ENCODE measurements at regions not wholly inside any gene's neighbourhood (a gene's known extent, or its start where the extent isn't known, plus 50 kb on each side); places are given as distances from the start of the nearest gene placed in this dataset.
"Not testable (repeated sequence)": the region's sequence is repeated elsewhere in the genome, so short reads cannot be mapped to it uniquely, and the experiment has no call there.

GRCh38 chrX:9390121-9390520 lies 74.7 kb upstream of the TBL1X start:
- no peak for FAIRE-seq

- FAIRE-seq = no peak
Measured at GRCh38 chrX:9390693-9391368, 74.0 kb upstream of the TBL1X start.

- FAIRE-seq = no peak
Measured at GRCh38 chrX:9392445-9392844, 72.4 kb upstream of the TBL1X start.

GRCh38 chrX:9393571-9393970 lies 71.3 kb upstream of the TBL1X start:
- no peak for FAIRE-seq

GRCh38 chrX:9394212-9394611 lies 70.6 kb upstream of the TBL1X start:
- FAIRE-seq = no peak

GRCh38 chrX:9396930-9397329 lies 67.9 kb upstream of the TBL1X start:
- FAIRE-seq = no peak

- FAIRE-seq = no peak
Measured at GRCh38 chrX:9401051-9401450, 63.8 kb upstream of the TBL1X start.

- no peak for FAIRE-seq
Measured at GRCh38 chrX:9403374-9403773, 61.5 kb upstream of the TBL1X start.

- peak; percentile 98 for FAIRE-seq
Measured at GRCh38 chrX:9405635-9406034, 59.2 kb upstream of the TBL1X start.

- not testable (repeated sequence) for FAIRE-seq
Measured at GRCh38 chrX:9410889-9411288, 54.0 kb upstream of the TBL1X start.

GRCh38 chrX:9411682-9412081 lies 53.2 kb upstream of the TBL1X start:
- peak; percentile 38 for FAIRE-seq

- FAIRE-seq = no peak
Measured at GRCh38 chrX:9414416-9414815, 50.4 kb upstream of the TBL1X start.
